IMR-90 (cell line): ENCODE measurements at regions not wholly inside any gene's neighbourhood (a gene's known extent, or its start where the extent isn't known, plus 50 kb on each side); places are given as distances from the start of the nearest gene placed in this dataset.

Experiments used
- ATAC-seq: fragments of 200-7000 bp; cut with Tn5 transposase; 2 replicates; pipeline ENCODE4 v1.9.1; 2020; ENCODE audit warnings: low read depth, mild to moderate bottlenecking, moderate library complexity
- BruUV-seq: library from RNA; stranded (reverse); fragments of 400-500 nt; replicated peaks from 2 replicates; lab custom pipeline; 2021; lab: Mats Ljungman, UMichigan
- CTCF ChIA-PET: fragments of 300-600 bp; formaldehyde crosslinking; extraction: SDS; loops from one replicate; lab custom pipeline; 2021; ENCODE audit warnings: antibody characterized with exemption; lab: Yijun Ruan, JAX
- POLR2A ChIA-PET: fragments of 300-600 bp; sonication (Branson Sonifier 250); formaldehyde crosslinking; loops from one replicate; lab custom pipeline; 2022; ENCODE audit warnings: antibody characterized with exemption; ENCODE audit not compliant: unreplicated experiment; lab: Charles Lee
- DNase-seq: peaks from one replicate; pipeline ENCODE4 v3.0.0; 2013
- H2AFZ ChIP-seq: replicated peaks from 2 replicates; pipeline ENCODE3; 2013; ENCODE audit warnings: low read length, mild to moderate bottlenecking; ENCODE audit not compliant: poor library complexity
- H2AK5ac ChIP-seq: 2 replicates; pipeline ENCODE4 v1.6.1; 2013; ENCODE audit warnings: low read depth, low read length, inconsistent platforms
- H2AK9ac ChIP-seq: replicated peaks from 2 replicates; pipeline ENCODE3; 2013; ENCODE audit warnings: mild to moderate bottlenecking, low read depth, low read length, moderate library complexity; ENCODE audit not compliant: poor library complexity
- H2BK120ac ChIP-seq: 2 replicates; pipeline ENCODE4 v1.6.1; 2013; ENCODE audit warnings: low read depth, low read length, inconsistent platforms
- H2BK15ac ChIP-seq: 3 replicates; pipeline ENCODE4 v1.6.1; 2013; ENCODE audit warnings: low read depth, low read length, inconsistent platforms
- H2BK20ac ChIP-seq: 2 replicates; pipeline ENCODE4 v1.6.1; 2013; ENCODE audit warnings: low read depth, mild to moderate bottlenecking, inconsistent platforms, low read length, moderate library complexity
- H2BK5ac ChIP-seq: 2 replicates; pipeline ENCODE4 v1.6.1; 2013; ENCODE audit warnings: mild to moderate bottlenecking, low read depth, low read length, inconsistent platforms; ENCODE audit not compliant: poor library complexity, severe bottlenecking
- H3K14ac ChIP-seq: replicated peaks from 2 replicates; pipeline ENCODE4 v1.6.1; 2013; ENCODE audit warnings: low read depth, low read length, inconsistent platforms
- H3K18ac ChIP-seq: 2 replicates; pipeline ENCODE4 v1.6.1; 2013; ENCODE audit warnings: low read depth, low read length, control low read depth
- H3K23ac ChIP-seq: 2 replicates; pipeline ENCODE4 v1.6.1; 2013; ENCODE audit warnings: low read depth, low read length, inconsistent platforms
- H3K27ac ChIP-seq: 2 replicates; pipeline ENCODE4 v1.5.1; 2013; ENCODE audit warnings: mild to moderate bottlenecking, control low read depth, low read length; ENCODE audit not compliant: insufficient read depth
- H3K27me3 ChIP-seq: 2 replicates; pipeline ENCODE4 v1.6.1; 2013; ENCODE audit warnings: low read length; ENCODE audit not compliant: control insufficient read depth, insufficient read depth
- H3K36me3 ChIP-seq: 2 replicates; pipeline ENCODE4 v1.6.1; 2013; ENCODE audit warnings: low read length, mixed read lengths; ENCODE audit not compliant: control insufficient read depth, insufficient read depth
- H3K4ac ChIP-seq: 2 replicates; pipeline ENCODE4 v1.6.1; 2013; ENCODE audit warnings: low read depth, low read length, inconsistent platforms
- H3K4me1 ChIP-seq: 2 replicates; pipeline ENCODE4 v1.6.1; 2013; ENCODE audit warnings: low read length, mixed read lengths; ENCODE audit not compliant: control insufficient read depth, insufficient read depth
- H3K4me2 ChIP-seq: 2 replicates; pipeline ENCODE4 v1.6.1; 2013; ENCODE audit warnings: low read depth, mild to moderate bottlenecking, control low read depth, low read length, moderate library complexity
- H3K4me3 ChIP-seq: 2 replicates; pipeline ENCODE4 v1.5.1; 2013; ENCODE audit warnings: low read depth, mild to moderate bottlenecking, control low read depth, low read length, moderate library complexity; ENCODE audit not compliant: insufficient read depth
- H3K56ac ChIP-seq: 2 replicates; pipeline ENCODE4 v1.6.1; 2013; ENCODE audit warnings: low read length, inconsistent platforms; ENCODE audit not compliant: insufficient read depth; ENCODE audit errors: extremely low read depth
- H3K79me1 ChIP-seq, 2 experiments: 2 replicates each; pipeline ENCODE4 v1.6.1; 2013; ENCODE audit warnings: low read length in 2 of 2, inconsistent platforms in 1 of 2, low read depth in 1 of 2
- H3K9ac ChIP-seq: 2 replicates; pipeline ENCODE4 v1.6.1; 2013; ENCODE audit warnings: low read depth, low read length, control low read depth
- H3K9me1 ChIP-seq: 2 replicates; pipeline ENCODE4 v1.6.1; 2013; ENCODE audit warnings: low read length, inconsistent platforms; ENCODE audit not compliant: insufficient read depth
- H3K9me3 ChIP-seq: 2 replicates; pipeline ENCODE4 v1.6.1; 2013; ENCODE audit warnings: low read length; ENCODE audit not compliant: control insufficient read depth, insufficient read depth
- H4K20me1 ChIP-seq: 2 replicates; pipeline ENCODE4 v1.6.1; 2013; ENCODE audit warnings: low read length, inconsistent platforms; ENCODE audit not compliant: insufficient read depth
- H4K5ac ChIP-seq: 2 replicates; pipeline ENCODE4 v1.6.1; 2013; ENCODE audit warnings: mild to moderate bottlenecking, low read depth, low read length, control low read depth
- H4K8ac ChIP-seq, 2 experiments: 2 replicates each; pipeline ENCODE4 v1.6.1; 2013; ENCODE audit warnings: low read depth in 2 of 2, low read length in 2 of 2, control low read depth in 1 of 2, inconsistent platforms in 1 of 2
- H4K91ac ChIP-seq: 2 replicates; pipeline ENCODE4 v1.6.1; 2013; ENCODE audit warnings: low read depth, low read length, inconsistent platforms; ENCODE audit not compliant: insufficient read depth
- CTCF ChIP-seq: conservative IDR thresholded peaks from 2 replicates; pipeline ENCODE4 v1.5.1; 2012; ENCODE audit warnings: mild to moderate bottlenecking, low read depth, low read length, improper control_type of control experiment
- MAZ ChIP-seq: IDR thresholded peaks from 2 replicates; pipeline ENCODE4 v1.6.1; 2012; ENCODE audit warnings: low read depth, mild to moderate bottlenecking, low read length, improper control_type of control experiment, moderate library complexity, borderline replicate concordance
- MXI1 ChIP-seq: IDR thresholded peaks from 2 replicates; pipeline ENCODE4 v1.6.1; 2012; ENCODE audit warnings: low read depth, mild to moderate bottlenecking, low read length, moderate library complexity, borderline replicate concordance
- NFE2L2 ChIP-seq: fragments of 150-350 bp; IDR thresholded peaks from 2 replicates; pipeline ENCODE4 v1.6.1; 2016; ENCODE audit warnings: low read depth, mild to moderate bottlenecking, low read length
- POLR2A ChIP-seq: IDR thresholded peaks from 2 replicates; pipeline ENCODE4 v1.6.1; 2012; ENCODE audit warnings: mild to moderate bottlenecking, low read depth, low read length
- RAD21 ChIP-seq: IDR thresholded peaks from 2 replicates; pipeline ENCODE4 v1.6.1; 2012; ENCODE audit warnings: low read length, improper control_type of control experiment
- RCOR1 ChIP-seq: IDR thresholded peaks from 2 replicates; pipeline ENCODE4 v1.6.1; 2012; ENCODE audit warnings: mild to moderate bottlenecking, low read length, improper control_type of control experiment; ENCODE audit not compliant: insufficient replicate concordance
- WGBS, 2 experiments: methylation state at CpG; one replicate each; pipeline versions ENCODE4 v1.1.5 to v1.1.7; 2013; ENCODE audit warnings: missing lambda C conversion rate in 2 of 2; ENCODE audit not compliant: insufficient read length in 1 of 2; ENCODE audit errors: extremely low coverage in 2 of 2; 5-methylcytosine and 5-hydroxymethylcytosine counted together
- dilution Hi-C: fragments of 300-500 bp; cut with HindIII; formaldehyde crosslinking; loops from one replicate; pipeline ENCODE4 v1.14.3; 2018; ENCODE audit warnings: low sequenced_read_pairs; ENCODE audit not compliant: unreplicated experiment
- in situ Hi-C: fragments of 300-500 bp; cut with MboI; formaldehyde crosslinking; loops from 3 replicates; pipeline ENCODE4 v1.14.3; 2019; ENCODE audit warnings: low sequenced_read_pairs, inconsistent platforms, mixed read lengths
- intact Hi-C: fragments of 100-400 bp; cut with micrococcal nuclease; formaldehyde crosslinking; loops from 2 replicates; pipeline ENCODE4 v1.10.0; 2022
- TF ChIP-seq, protein P1 (sequence below): fragments of 150-350 bp; IDR thresholded peaks from 2 replicates; pipeline ENCODE4 v1.6.1; 2016; ENCODE audit warnings: low read depth, mild to moderate bottlenecking, low read length, moderate library complexity, borderline replicate concordance

GRCh38 chr5:2991884-2992283 is 240.4 kb upstream of the IRX2 start:
- no peak overlapping the region for H3K14ac ChIP-seq
- CTCF ChIA-PET, result no interaction called here
- 56% methylated on average over 1 of the region's 10 CpGs; no CpG with 5 or more reads in 1 of the 2 experiments for WGBS, 2 experiments

More at GRCh38 chr5:2991884-2992283, 240.4 kb upstream of the IRX2 start:
- ATAC-seq, result no peak
- no peak overlapping the region for H4K8ac ChIP-seq
- H2AFZ ChIP-seq, result no peak overlapping the region
- no peaks in the 10 kb centered on the region for H3K9me1 ChIP-seq
- H4K5ac ChIP-seq, result no peak overlapping the region
- DNase-seq, result no peak
- no peak overlapping the region for H3K56ac ChIP-seq
- no peaks in the 10 kb centered on the region for H3K79me1 ChIP-seq
- H2BK15ac ChIP-seq, result no peak overlapping the region
- H3K4me1 ChIP-seq, result no peaks in the 10 kb centered on the region
- dilution Hi-C loops, result no loop called here
- TF ChIP-seq NFE2L2 (no peak), RAD21 (no peak), POLR2A (no peak), MXI1 (no peak), RCOR1 (no peak), MAZ (no peak), CTCF (no peak)
- TF ChIP-seq, protein P1, sequence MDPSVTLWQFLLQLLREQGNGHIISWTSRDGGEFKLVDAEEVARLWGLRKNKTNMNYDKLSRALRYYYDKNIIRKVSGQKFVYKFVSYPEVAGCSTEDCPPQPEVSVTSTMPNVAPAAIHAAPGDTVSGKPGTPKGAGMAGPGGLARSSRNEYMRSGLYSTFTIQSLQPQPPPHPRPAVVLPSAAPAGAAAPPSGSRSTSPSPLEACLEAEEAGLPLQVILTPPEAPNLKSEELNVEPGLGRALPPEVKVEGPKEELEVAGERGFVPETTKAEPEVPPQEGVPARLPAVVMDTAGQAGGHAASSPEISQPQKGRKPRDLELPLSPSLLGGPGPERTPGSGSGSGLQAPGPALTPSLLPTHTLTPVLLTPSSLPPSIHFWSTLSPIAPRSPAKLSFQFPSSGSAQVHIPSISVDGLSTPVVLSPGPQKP, result no peak
- H2AK9ac ChIP-seq, result no peak overlapping the region
- intact Hi-C loops, result no loop called here
- H3K18ac ChIP-seq, result no peak overlapping the region
- no peak overlapping the region for H3K27ac ChIP-seq
- no peak overlapping the region for H4K91ac ChIP-seq
- no peak overlapping the region for H3K23ac ChIP-seq
- no peaks in the 10 kb centered on the region for H3K27me3 ChIP-seq
- no TSS peak for BruUV-seq
- H2BK20ac ChIP-seq, result no peak overlapping the region
- no peak overlapping the region for H3K4me3 ChIP-seq
- no peak overlapping the region for H3K4me2 ChIP-seq
- no peaks in the 10 kb centered on the region for H3K36me3 ChIP-seq
- in situ Hi-C loops, result no loop called here
- H3K9ac ChIP-seq, result no peak overlapping the region
- no peak overlapping the region for H3K4ac ChIP-seq
- no peak overlapping the region for H2AK5ac ChIP-seq
- H4K20me1 ChIP-seq, result no peaks in the 10 kb centered on the region
- H2BK120ac ChIP-seq, result no peak overlapping the region
- H2BK5ac ChIP-seq, result no peak overlapping the region
- H3K9me3 ChIP-seq, result peaks cover 27% of the 10 kb centered on the region
- POLR2A ChIA-PET, result no interaction called here
